HEK293T (cell line): ENCODE measurements at regions not wholly inside any gene's neighbourhood (a gene's known extent, or its start where the extent isn't known, plus 50 kb on each side); places are given as distances from the start of the nearest gene placed in this dataset.

Experiments
- CTCF ChIA-PET: fragments of 350-600 bp; formaldehyde crosslinking; extraction: SDS; loops from one replicate; lab custom pipeline; 2021; ENCODE audit warnings: antibody characterized with exemption, inconsistent platforms; lab: Yijun Ruan, JAX
- POLR2A ChIA-PET: fragments of 350-600 bp; formaldehyde crosslinking; extraction: SDS; loops from one replicate; lab custom pipeline; 2020; ENCODE audit warnings: antibody characterized with exemption, inconsistent platforms; lab: Yijun Ruan, JAX
- DNase-seq: peaks from one replicate; pipeline ENCODE4 v3.0.0; 2012; ENCODE audit warnings: mixed read lengths; ENCODE audit errors: extremely low spot score
- ARNT ChIP-seq: fragments of 450-650 bp; IDR thresholded peaks from 2 replicates; pipeline ENCODE4 v1.6.1; 2017; ENCODE audit warnings: mild to moderate bottlenecking
- BHLHE40 ChIP-seq: fragments of 450-650 bp; IDR thresholded peaks from 2 replicates; pipeline ENCODE4 v1.6.1; 2016; ENCODE audit warnings: mild to moderate bottlenecking, moderate library complexity, borderline replicate concordance
- CTBP1 ChIP-seq: fragments of 450-650 bp; IDR thresholded peaks from 2 replicates; pipeline ENCODE4 v1.6.1; 2016; ENCODE audit warnings: borderline replicate concordance
- ELF4 ChIP-seq: fragments of 450-650 bp; IDR thresholded peaks from 2 replicates; pipeline ENCODE4 v1.6.1; 2017; ENCODE audit warnings: antibody characterized with exemption
- FOXA1 ChIP-seq: fragments of 450-650 bp; IDR thresholded peaks from 2 replicates; pipeline ENCODE4 v1.6.1; 2016; ENCODE audit warnings: mild to moderate bottlenecking
- FOXK2 ChIP-seq: fragments of 450-650 bp; IDR thresholded peaks from 2 replicates; pipeline ENCODE4 v1.6.1; 2016; ENCODE audit warnings: mild to moderate bottlenecking
- FOXM1 ChIP-seq: fragments of 450-650 bp; IDR thresholded peaks from 2 replicates; pipeline ENCODE4 v1.6.1; 2017; ENCODE audit warnings: mild to moderate bottlenecking, borderline replicate concordance
- HDGF ChIP-seq: fragments of 450-650 bp; IDR thresholded peaks from 2 replicates; pipeline ENCODE4 v1.6.1; 2017; ENCODE audit warnings: antibody characterized with exemption, borderline replicate concordance
- L3MBTL2 ChIP-seq: fragments of 450-650 bp; conservative IDR thresholded peaks from 2 replicates; pipeline ENCODE4 v1.6.1; 2016; ENCODE audit warnings: mild to moderate bottlenecking
- LEF1 ChIP-seq: fragments of 450-650 bp; IDR thresholded peaks from 2 replicates; pipeline ENCODE4 v1.6.1; 2017; ENCODE audit warnings: mild to moderate bottlenecking, borderline replicate concordance
- NFRKB ChIP-seq: fragments of 450-650 bp; IDR thresholded peaks from 2 replicates; pipeline ENCODE4 v1.6.1; 2016; ENCODE audit warnings: mild to moderate bottlenecking, moderate library complexity
- PKNOX1 ChIP-seq: fragments of 450-650 bp; IDR thresholded peaks from 2 replicates; pipeline ENCODE4 v1.6.1; 2016
- SP1 ChIP-seq: fragments of 450-650 bp; IDR thresholded peaks from 2 replicates; pipeline ENCODE4 v1.6.1; 2017
- SUZ12 ChIP-seq: fragments of 450-650 bp; IDR thresholded peaks from 2 replicates; pipeline ENCODE4 v1.6.1; 2016; ENCODE audit warnings: mild to moderate bottlenecking
- TARDBP ChIP-seq: fragments of 450-650 bp; IDR thresholded peaks from 2 replicates; pipeline ENCODE4 v1.6.1; 2016
- ZNF384 ChIP-seq: fragments of 450-650 bp; IDR thresholded peaks from 2 replicates; pipeline ENCODE4 v1.6.1; 2016

GRCh38 chr10:3398825-3399646 is 226.5 kb upstream of the PITRM1 start:
- no peak for DNase-seq
- TF ChIP-seq SP1, result no peak
- no peak for TF ChIP-seq ELF4
- ChIA-PET POLR2A (no interaction called here), CTCF (no interaction called here)

GRCh38 chr10:3397846-3398245 is 225.3 kb upstream of the PITRM1 start:
- TF ChIP-seq ZNF384, result no peak
- ChIA-PET CTCF (no interaction called here), POLR2A (no interaction called here)
- no peak for DNase-seq

- TF ChIP-seq SUZ12, result no peak
- no peak for TF ChIP-seq FOXA1
- TF ChIP-seq NFRKB, result no peak
- no peak for TF ChIP-seq ARNT
- TF ChIP-seq FOXM1, result no peak
- TF ChIP-seq LEF1, result no peak
- no peak for TF ChIP-seq TARDBP
- TF ChIP-seq L3MBTL2, result no peak
- no peak for TF ChIP-seq HDGF
- no peak for TF ChIP-seq PKNOX1
- no peak for TF ChIP-seq BHLHE40
- TF ChIP-seq FOXK2, result no peak
- no peak for TF ChIP-seq ZNF384
- no peak for TF ChIP-seq SP1
- no peak for TF ChIP-seq ELF4
- no peak for TF ChIP-seq CTBP1
- ChIA-PET POLR2A (no interaction called here), CTCF (no interaction called here)
- no peak for DNase-seq
Measured at GRCh38 chr10:3397231-3397630, 224.6 kb upstream of the PITRM1 start.

- ChIA-PET CTCF (no interaction called here), POLR2A (no interaction called here)
- TF ChIP-seq BHLHE40 (no peak), TARDBP (no peak), FOXA1 (no peak), CTBP1 (no peak), ELF4 (no peak), NFRKB (no peak), L3MBTL2 (no peak), SUZ12 (no peak)
- DNase-seq, result no peak
Measured at GRCh38 chr10:3396116-3396515, 223.5 kb upstream of the PITRM1 start.

GRCh38 chr10:3395458-3395861 is 222.9 kb upstream of the PITRM1 start:
- TF ChIP-seq L3MBTL2, result no peak
- TF ChIP-seq SP1, result no peak
- no peak for TF ChIP-seq ZNF384
- no peak for TF ChIP-seq HDGF
- no peak for TF ChIP-seq FOXK2
- ChIA-PET CTCF (no interaction called here), POLR2A (no interaction called here)
- no peak for DNase-seq

- CTCF ChIA-PET, result no interaction called here
- POLR2A ChIA-PET, result no interaction called here
- TF ChIP-seq SUZ12 (no peak), ELF4 (no peak), ARNT (no peak), LEF1 (no peak), FOXM1 (no peak), HDGF (no peak), PKNOX1 (no peak), TARDBP (no peak), FOXA1 (no peak), L3MBTL2 (no peak), BHLHE40 (no peak), NFRKB (no peak), ZNF384 (no peak), SP1 (no peak), CTBP1 (no peak), FOXK2 (no peak)
- DNase-seq, result no peak
Measured at GRCh38 chr10:3395041-3395440, 222.5 kb upstream of the PITRM1 start.

- CTCF ChIA-PET, result no interaction called here
- POLR2A ChIA-PET, result no interaction called here
- TF ChIP-seq FOXK2 (no peak), BHLHE40 (no peak), ARNT (no peak), ELF4 (no peak), PKNOX1 (no peak), SUZ12 (no peak), FOXM1 (no peak), CTBP1 (no peak), SP1 (no peak), TARDBP (no peak), L3MBTL2 (no peak), ZNF384 (no peak), NFRKB (no peak), LEF1 (no peak)
- DNase-seq, result no peak
Measured at GRCh38 chr10:3393958-3394357, 221.4 kb upstream of the PITRM1 start.
